Activated CD8-positive, alpha-beta T cell treated with anti-CD3 and anti-CD28 coated beads for 36 hours (primary cell): ENCODE measurements at regions not wholly inside any gene's neighbourhood (a gene's known extent, or its start where the extent isn't known, plus 50 kb on each side); places are given as distances from the start of the nearest gene placed in this dataset.

Experiments used
- ATAC-seq: fragments of 200-7000 bp; cut with Tn5 transposase; one replicate; pipeline ENCODE4 v1.10.0; 2021; ENCODE audit warnings: mild to moderate bottlenecking, moderate library complexity
- CTCF ChIA-PET: fragments of 350-600 bp; sonication (Branson Sonifier 250); formaldehyde crosslinking; loops from one replicate; lab custom pipeline; 2021; ENCODE audit warnings: antibody characterized with exemption; lab: Charles Lee
- POLR2A ChIA-PET: fragments of 350-600 bp; sonication (Branson Sonifier 250); formaldehyde crosslinking; loops from one replicate; lab custom pipeline; 2021; ENCODE audit warnings: antibody characterized with exemption; lab: Charles Lee
- DNase-seq: peaks from one replicate; pipeline ENCODE4 v3.0.0-alpha.2; 2020
- H3K27ac Mint-ChIP-seq: one replicate; pipeline ENCODE4 v1.8.0; 2021; ENCODE audit warnings: mild to moderate bottlenecking, mixed read lengths
- H3K27me3 Mint-ChIP-seq: one replicate; pipeline ENCODE4 v1.8.0; 2021; ENCODE audit warnings: mixed read lengths
- H3K36me3 Mint-ChIP-seq: one replicate; pipeline ENCODE4 v1.8.0; 2021; ENCODE audit warnings: low read depth, mixed read lengths
- H3K4me1 Mint-ChIP-seq: one replicate; pipeline ENCODE4 v1.8.0; 2021; ENCODE audit warnings: low read depth, mixed read lengths
- H3K4me3 Mint-ChIP-seq: one replicate; pipeline ENCODE4 v1.8.0; 2021; ENCODE audit warnings: mild to moderate bottlenecking, moderate library complexity, mixed read lengths
- H3K9me3 Mint-ChIP-seq: one replicate; pipeline ENCODE4 v1.8.0; 2021; ENCODE audit warnings: mixed read lengths
- CTCF ChIP-seq: fragments of 200-600 bp; IDR thresholded peaks from one replicate; pipeline ENCODE4 v1.8.0; 2022; ENCODE audit warnings: antibody characterized with exemption, mild to moderate bottlenecking
- intact Hi-C: fragments of 100-400 bp; cut with micrococcal nuclease; formaldehyde crosslinking; loops from one replicate; pipeline ENCODE4 v1.10.0; 2022

GRCh38 chr16:62681819-62682218 lies 645.6 kb upstream of the CDH8 start:
- Mint-ChIP-seq H3K4me1 (no peaks in the 10 kb centered on the region), H3K9me3 (peaks cover 25% of the 10 kb centered on the region), H3K4me3 (no peak overlapping the region), H3K36me3 (no peaks in the 10 kb centered on the region), H3K27ac (no peak overlapping the region), H3K27me3 (no peaks in the 10 kb centered on the region)
- ATAC-seq (no peak), DNase-seq (no peak)
- intact Hi-C loops, result no loop called here
- ChIA-PET POLR2A (no interaction called here), CTCF (no interaction called here)
- no peak for TF ChIP-seq CTCF

- Mint-ChIP-seq H3K27me3 (no peaks in the 10 kb centered on the region), H3K4me3 (no peak overlapping the region), H3K27ac (no peak overlapping the region), H3K4me1 (no peaks in the 10 kb centered on the region), H3K36me3 (no peaks in the 10 kb centered on the region), H3K9me3 (peaks cover 29% of the 10 kb centered on the region)
- no peak for ATAC-seq
- CTCF ChIA-PET, result no interaction called here
- POLR2A ChIA-PET, result no interaction called here
- intact Hi-C loops, result no loop called here
- no peak for TF ChIP-seq CTCF
- no peak for DNase-seq
Observed at GRCh38 chr16:62678796-62679195, 642.6 kb upstream of the CDH8 start.

- Mint-ChIP-seq H3K9me3 (peaks cover 32% of the 10 kb centered on the region), H3K36me3 (no peaks in the 10 kb centered on the region), H3K27ac (no peak overlapping the region), H3K4me3 (no peak overlapping the region), H3K27me3 (no peaks in the 10 kb centered on the region), H3K4me1 (no peaks in the 10 kb centered on the region)
- intact Hi-C loops, result no loop called here
- POLR2A ChIA-PET, result no interaction called here
- TF ChIP-seq CTCF, result no peak
- DNase-seq (no peak), ATAC-seq (no peak)
- CTCF ChIA-PET, result no interaction called here
Observed at GRCh38 chr16:62676306-62676705, 640.1 kb upstream of the CDH8 start.

- intact Hi-C loops, result no loop called here
- no peak for DNase-seq
- ChIA-PET POLR2A (no interaction called here), CTCF (no interaction called here)
- no peak overlapping the region for H3K4me3 Mint-ChIP-seq
- H3K9me3 Mint-ChIP-seq, result peaks cover 23% of the 10 kb centered on the region
- no peak for TF ChIP-seq CTCF
- no peaks in the 10 kb centered on the region for H3K36me3 Mint-ChIP-seq
- H3K4me1 Mint-ChIP-seq, result no peaks in the 10 kb centered on the region
- no peak overlapping the region for H3K27ac Mint-ChIP-seq
- no peaks in the 10 kb centered on the region for H3K27me3 Mint-ChIP-seq
- ATAC-seq, result no peak
Observed at GRCh38 chr16:62665269-62665668, 629.0 kb upstream of the CDH8 start.

- H3K9me3 Mint-ChIP-seq, result peaks cover 20% of the 10 kb centered on the region
- H3K27me3 Mint-ChIP-seq, result no peaks in the 10 kb centered on the region
- H3K4me1 Mint-ChIP-seq, result no peaks in the 10 kb centered on the region
- intact Hi-C loops, result no loop called here
- TF ChIP-seq CTCF, result no peak
- ChIA-PET CTCF (no interaction called here), POLR2A (no interaction called here)
- H3K36me3 Mint-ChIP-seq, result no peaks in the 10 kb centered on the region
- ATAC-seq (no peak), DNase-seq (no peak)
- no peak overlapping the region for H3K27ac Mint-ChIP-seq
- no peak overlapping the region for H3K4me3 Mint-ChIP-seq
Observed at GRCh38 chr16:62664566-62664965, 628.3 kb upstream of the CDH8 start.
